HG03095 (cell line): ENCODE measurements at regions not wholly inside any gene's neighbourhood (a gene's known extent, or its start where the extent isn't known, plus 50 kb on each side); places are given as distances from the start of the nearest gene placed in this dataset.

ENCODE experiments used
- ATAC-seq: cut with Tn5 transposase; IDR thresholded peaks from one replicate; pipeline ENCODE4 v1.9.1; 2021; ENCODE audit warnings: moderate library complexity; ENCODE audit not compliant: unreplicated experiment

GRCh38 chr14:87334997-87335685 lies 657.8 kb downstream of the GALC start:
- ATAC-seq: no peak

- ATAC-seq: no peak
These were observed 661.0 kb downstream of the GALC start for GRCh38 chr14:87331991-87332390.

GRCh38 chr14:87325741-87326140 lies 667.2 kb downstream of the GALC start:
- ATAC-seq: no peak

- no peak for ATAC-seq
These were observed 669.8 kb downstream of the GALC start for GRCh38 chr14:87323191-87323590.

- no peak for ATAC-seq
These were observed 671.4 kb downstream of the GALC start for GRCh38 chr14:87321548-87321947.

GRCh38 chr14:87312894-87313205 lies 680.1 kb downstream of the GALC start:
- no peak for ATAC-seq

GRCh38 chr14:87312169-87312893 lies 680.7 kb downstream of the GALC start:
- no peak for ATAC-seq

GRCh38 chr14:87309557-87309956 lies 683.4 kb downstream of the GALC start:
- no peak for ATAC-seq

- no peak for ATAC-seq
These were observed 686.4 kb downstream of the GALC start for GRCh38 chr14:87306409-87307168.

- ATAC-seq: no peak
These were observed 687.6 kb downstream of the GALC start for GRCh38 chr14:87305345-87305744.

- ATAC-seq: no peak
These were observed 688.6 kb downstream of the GALC start for GRCh38 chr14:87304404-87304803.

GRCh38 chr14:87286826-87287225 lies 706.2 kb downstream of the GALC start:
- no peak for ATAC-seq

- no peak for ATAC-seq
These were observed 706.8 kb downstream of the GALC start for GRCh38 chr14:87286191-87286590.

GRCh38 chr14:87285506-87285905 lies 707.5 kb downstream of the GALC start:
- no peak for ATAC-seq

- no peak for ATAC-seq
These were observed 709.4 kb downstream of the GALC start for GRCh38 chr14:87283547-87283946.

GRCh38 chr14:87282266-87282665 lies 710.7 kb downstream of the GALC start:
- ATAC-seq: no peak

- ATAC-seq: no peak
These were observed 714.6 kb downstream of the GALC start for GRCh38 chr14:87278415-87278814.

- ATAC-seq: no peak
These were observed 721.7 kb downstream of the GALC start for GRCh38 chr14:87271331-87271730.

- ATAC-seq: no peak
These were observed 724.0 kb downstream of the GALC start for GRCh38 chr14:87268997-87269396.

GRCh38 chr14:87264796-87265195 lies 728.2 kb downstream of the GALC start:
- ATAC-seq: no peak

- ATAC-seq: no peak
These were observed 728.7 kb downstream of the GALC start for GRCh38 chr14:87264272-87264785.

- ATAC-seq: no peak
These were observed 731.4 kb downstream of the GALC start for GRCh38 chr14:87261621-87262020.
